GM10266 (cell line): ENCODE measurements at regions not wholly inside any gene's neighbourhood (a gene's known extent, or its start where the extent isn't known, plus 50 kb on each side); places are given as distances from the start of the nearest gene placed in this dataset.

ENCODE experiments used
- DNase-seq: peaks from one replicate; pipeline ENCODE4 v3.0.0; 2012; ENCODE audit errors: extremely low spot score
- TF ChIP-seq, protein P1 (sequence below): IDR thresholded peaks from 2 replicates; pipeline ENCODE4 v1.5.1; 2012; ENCODE audit warnings: mild to moderate bottlenecking, low read depth; ENCODE audit not compliant: control insufficient read depth, insufficient read depth; ENCODE audit errors: missing control alignments

DNA sequence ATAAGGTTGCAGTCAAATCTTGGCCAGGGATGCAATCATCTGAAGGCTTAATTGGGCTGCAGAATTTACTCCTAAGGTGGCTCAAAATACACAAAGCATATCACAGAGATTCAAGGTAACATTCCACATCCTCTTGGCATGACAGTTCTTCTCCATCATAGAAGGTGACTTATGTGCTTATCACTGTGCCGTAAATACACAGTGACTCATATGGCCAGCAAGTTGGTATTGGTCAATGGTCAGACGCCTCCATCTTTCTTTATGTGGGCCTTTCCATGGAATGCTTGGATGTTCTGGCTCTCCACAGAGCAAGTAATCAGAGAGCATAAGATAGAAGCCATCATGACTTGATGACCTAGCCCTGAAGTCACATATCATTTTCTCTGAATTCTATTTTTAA, 168.8 kb upstream of the ST8SIA2 start:
- TF ChIP-seq, protein P1, sequence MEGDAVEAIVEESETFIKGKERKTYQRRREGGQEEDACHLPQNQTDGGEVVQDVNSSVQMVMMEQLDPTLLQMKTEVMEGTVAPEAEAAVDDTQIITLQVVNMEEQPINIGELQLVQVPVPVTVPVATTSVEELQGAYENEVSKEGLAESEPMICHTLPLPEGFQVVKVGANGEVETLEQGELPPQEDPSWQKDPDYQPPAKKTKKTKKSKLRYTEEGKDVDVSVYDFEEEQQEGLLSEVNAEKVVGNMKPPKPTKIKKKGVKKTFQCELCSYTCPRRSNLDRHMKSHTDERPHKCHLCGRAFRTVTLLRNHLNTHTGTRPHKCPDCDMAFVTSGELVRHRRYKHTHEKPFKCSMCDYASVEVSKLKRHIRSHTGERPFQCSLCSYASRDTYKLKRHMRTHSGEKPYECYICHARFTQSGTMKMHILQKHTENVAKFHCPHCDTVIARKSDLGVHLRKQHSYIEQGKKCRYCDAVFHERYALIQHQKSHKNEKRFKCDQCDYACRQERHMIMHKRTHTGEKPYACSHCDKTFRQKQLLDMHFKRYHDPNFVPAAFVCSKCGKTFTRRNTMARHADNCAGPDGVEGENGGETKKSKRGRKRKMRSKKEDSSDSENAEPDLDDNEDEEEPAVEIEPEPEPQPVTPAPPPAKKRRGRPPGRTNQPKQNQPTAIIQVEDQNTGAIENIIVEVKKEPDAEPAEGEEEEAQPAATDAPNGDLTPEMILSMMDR = no peak
- DNase-seq = no peak

DNA sequence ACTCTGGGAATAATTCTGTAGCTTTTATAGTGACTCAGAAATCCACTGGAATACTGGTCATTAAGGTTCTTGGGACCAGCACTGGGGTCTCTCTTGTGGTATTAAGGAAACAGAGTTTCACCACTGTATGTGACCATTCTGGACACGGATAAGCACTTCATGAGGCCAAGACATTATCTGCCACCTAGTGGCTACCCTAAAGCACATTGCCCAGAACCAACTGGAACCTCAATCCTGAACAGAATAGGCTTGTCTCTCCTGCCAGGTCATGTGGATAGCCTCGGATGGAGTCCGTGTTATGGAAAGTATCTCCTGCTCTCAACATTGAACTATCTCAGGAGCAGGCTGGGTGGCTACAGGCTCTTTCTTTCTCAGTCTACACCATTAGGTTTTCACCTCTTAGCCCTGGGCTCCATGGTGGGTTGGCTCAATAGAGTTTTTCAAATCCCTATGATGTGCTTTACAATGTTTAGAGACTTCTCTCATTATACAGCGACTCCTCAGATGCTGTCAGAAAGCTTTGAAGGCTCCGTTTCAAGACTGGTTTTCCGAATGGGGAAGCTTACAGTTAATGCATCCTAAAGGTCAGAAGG, 167.6 kb upstream of the ST8SIA2 start:
- no peak for DNase-seq
- TF ChIP-seq, protein P1 = peak; percentile 45

DNA sequence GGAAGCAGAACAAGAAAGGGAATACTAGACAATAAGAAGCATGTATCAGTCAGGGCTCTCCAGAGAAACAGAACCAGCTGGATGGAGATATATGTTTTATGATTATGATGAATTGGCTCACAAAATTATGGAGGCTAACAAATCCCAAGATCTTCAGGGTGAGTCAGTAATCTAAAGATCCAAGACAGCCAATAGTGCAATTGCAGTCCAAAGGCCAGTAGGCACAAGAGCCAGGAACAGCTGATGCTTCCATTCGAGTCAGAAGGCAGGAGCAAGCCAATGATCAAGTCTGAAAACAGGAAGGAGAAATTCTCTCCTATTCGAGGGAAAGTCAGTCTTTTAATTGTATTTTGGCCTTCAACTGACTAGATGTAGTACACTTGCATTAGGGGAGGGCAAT, 164.9 kb upstream of the ST8SIA2 start:
- DNase-seq = no peak
- TF ChIP-seq, protein P1 = no peak

DNA sequence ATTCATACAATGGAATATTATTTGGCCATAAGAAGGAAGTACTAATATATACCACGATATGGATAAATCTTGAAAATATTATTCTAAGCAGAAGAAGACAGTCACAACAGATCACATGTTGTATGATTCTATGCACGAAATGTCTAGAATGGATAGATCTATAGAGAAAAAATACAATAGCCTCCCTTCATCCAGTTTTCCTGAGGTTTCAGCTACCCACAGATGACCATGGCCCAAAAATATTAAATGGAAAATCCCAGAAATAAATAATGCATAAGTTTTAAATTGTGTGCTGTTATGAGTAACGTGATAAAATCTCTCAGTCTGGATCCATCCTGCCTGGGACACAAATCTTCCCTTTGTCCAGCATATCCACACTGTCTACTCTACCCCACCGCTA, 162.2 kb upstream of the ST8SIA2 start:
- DNase-seq = no peak
- TF ChIP-seq, protein P1 = no peak

DNA sequence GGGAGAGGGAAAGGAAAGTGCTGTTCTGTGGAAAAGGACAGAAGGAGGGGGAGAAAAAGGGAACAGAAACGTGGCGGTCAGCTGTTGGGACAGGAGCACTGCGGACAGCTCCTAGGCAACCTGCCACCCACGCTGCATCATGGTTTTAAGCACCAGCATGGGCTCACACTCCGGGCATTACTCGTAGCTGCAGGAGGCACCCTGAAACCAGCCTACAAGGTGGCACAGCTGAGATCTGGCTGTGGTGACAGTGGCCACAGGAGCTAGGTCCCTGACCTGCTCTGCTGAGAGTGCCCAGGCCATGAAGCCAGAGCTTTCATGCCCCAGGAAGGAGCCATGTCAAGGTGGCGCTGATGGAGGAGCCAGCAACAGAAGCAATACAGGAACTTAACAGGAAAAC, 161.4 kb upstream of the ST8SIA2 start:
- TF ChIP-seq, protein P1 = no peak
- no peak for DNase-seq

DNA sequence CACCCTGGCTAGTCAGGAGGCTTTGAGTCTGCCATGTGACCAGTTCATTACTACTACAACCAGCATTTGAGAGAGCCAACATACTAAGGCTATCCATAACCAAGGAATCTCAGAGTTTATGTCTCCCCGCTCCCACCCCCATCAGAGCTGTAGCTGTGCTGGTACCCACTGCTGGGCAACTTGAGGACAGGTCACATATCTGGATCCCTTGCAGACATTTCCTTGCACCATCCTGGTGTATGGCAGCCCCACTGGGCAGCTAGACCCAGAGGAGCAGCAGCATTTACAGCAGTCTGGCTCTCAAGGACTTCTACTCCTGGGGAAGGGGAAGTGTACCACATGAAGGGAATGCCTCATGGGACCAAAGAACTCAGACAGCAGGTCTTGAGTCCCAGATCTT, 160.8 kb upstream of the ST8SIA2 start:
- DNase-seq = no peak
- TF ChIP-seq, protein P1 = no peak

DNA sequence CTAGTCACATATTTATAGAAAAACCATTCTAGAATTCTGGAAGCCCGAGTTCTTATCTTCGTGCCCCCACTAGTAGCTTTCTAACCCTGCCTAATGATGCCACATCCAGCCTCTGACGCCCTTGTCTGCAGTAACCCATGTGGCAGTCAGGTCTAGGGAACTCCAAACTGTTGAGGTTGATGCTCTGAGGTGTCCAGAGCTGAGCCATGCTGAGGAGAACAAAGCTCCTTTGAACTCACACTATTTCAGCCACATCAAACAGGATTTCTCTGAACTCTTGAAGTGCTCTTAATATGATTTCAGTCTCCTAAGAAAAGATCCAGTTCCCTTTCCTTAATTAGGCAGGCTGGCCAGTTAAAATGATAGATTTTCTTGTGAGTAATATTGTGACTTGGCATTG, 150.5 kb upstream of the ST8SIA2 start:
- TF ChIP-seq, protein P1 = no peak
- no peak for DNase-seq
